Neural progenitor cell (in vitro differentiated cells): ENCODE measurements at regions not wholly inside any gene's neighbourhood (a gene's known extent, or its start where the extent isn't known, plus 50 kb on each side); places are given as distances from the start of the nearest gene placed in this dataset.

Experiments used
- CTCF ChIP-seq: fragments of 200-600 bp; sonication (generic); IDR thresholded peaks from 2 replicates; pipeline ENCODE4 v1.5.1; 2017; ENCODE audit warnings: antibody characterized with exemption, mild to moderate bottlenecking
- EZH2 ChIP-seq: fragments of 200-600 bp; sonication (generic); IDR thresholded peaks from 2 replicates; pipeline ENCODE4 v1.6.1; 2017; ENCODE audit warnings: antibody characterized with exemption, mild to moderate bottlenecking, moderate library complexity
- EZH2phosphoT487 ChIP-seq: fragments of 200-600 bp; sonication (generic); IDR thresholded peaks from 2 replicates; pipeline ENCODE4 v1.6.1; 2017; ENCODE audit warnings: antibody characterized with exemption

GRCh38 chr7:68088879-68089278, 1092.2 kb downstream of the TYW1 start:
- TF ChIP-seq CTCF (no peak), EZH2 (no peak), EZH2phosphoT487 (no peak)
